ENCODE measurements at regions not wholly inside any gene's neighbourhood (a gene's known extent, or its start where the extent isn't known, plus 50 kb on each side); places are given as distances from the start of the nearest gene placed in this dataset.
"Not testable (repeated sequence)": the region's sequence is repeated elsewhere in the genome, so short reads cannot be mapped to it uniquely, and the experiment has no call there.

DNA sequence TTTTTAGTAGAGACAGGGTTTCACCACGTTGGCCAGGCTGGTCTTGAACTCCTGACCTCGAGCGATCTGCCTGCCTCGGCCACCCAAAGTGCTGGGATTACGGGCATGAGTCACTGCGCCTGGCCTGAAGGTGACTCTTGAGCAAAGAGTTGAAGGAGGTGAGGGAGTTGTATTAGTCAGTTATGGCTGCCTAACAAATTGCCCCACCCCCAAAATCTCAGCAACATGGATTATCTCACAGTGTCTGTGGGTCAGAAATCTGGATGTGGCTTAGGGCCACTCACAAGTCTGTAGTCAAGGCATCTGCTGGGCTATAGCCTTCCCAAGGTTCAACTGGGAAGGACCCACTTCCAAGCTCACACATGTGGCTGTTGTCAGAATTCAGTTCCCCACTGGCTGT is 52.8 kb upstream of the ADGRE5 start:
- TF ChIP-seq, protein P1, sequence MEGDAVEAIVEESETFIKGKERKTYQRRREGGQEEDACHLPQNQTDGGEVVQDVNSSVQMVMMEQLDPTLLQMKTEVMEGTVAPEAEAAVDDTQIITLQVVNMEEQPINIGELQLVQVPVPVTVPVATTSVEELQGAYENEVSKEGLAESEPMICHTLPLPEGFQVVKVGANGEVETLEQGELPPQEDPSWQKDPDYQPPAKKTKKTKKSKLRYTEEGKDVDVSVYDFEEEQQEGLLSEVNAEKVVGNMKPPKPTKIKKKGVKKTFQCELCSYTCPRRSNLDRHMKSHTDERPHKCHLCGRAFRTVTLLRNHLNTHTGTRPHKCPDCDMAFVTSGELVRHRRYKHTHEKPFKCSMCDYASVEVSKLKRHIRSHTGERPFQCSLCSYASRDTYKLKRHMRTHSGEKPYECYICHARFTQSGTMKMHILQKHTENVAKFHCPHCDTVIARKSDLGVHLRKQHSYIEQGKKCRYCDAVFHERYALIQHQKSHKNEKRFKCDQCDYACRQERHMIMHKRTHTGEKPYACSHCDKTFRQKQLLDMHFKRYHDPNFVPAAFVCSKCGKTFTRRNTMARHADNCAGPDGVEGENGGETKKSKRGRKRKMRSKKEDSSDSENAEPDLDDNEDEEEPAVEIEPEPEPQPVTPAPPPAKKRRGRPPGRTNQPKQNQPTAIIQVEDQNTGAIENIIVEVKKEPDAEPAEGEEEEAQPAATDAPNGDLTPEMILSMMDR (IDR thresholded peaks at IDR 0.05) = no peak
- Histone ChIP-seq H3K4me3 (no peak overlapping the region), H3K27ac (no peak overlapping the region)
- no peak for DNase-seq (ENCODE audit: low spot score)

DNA sequence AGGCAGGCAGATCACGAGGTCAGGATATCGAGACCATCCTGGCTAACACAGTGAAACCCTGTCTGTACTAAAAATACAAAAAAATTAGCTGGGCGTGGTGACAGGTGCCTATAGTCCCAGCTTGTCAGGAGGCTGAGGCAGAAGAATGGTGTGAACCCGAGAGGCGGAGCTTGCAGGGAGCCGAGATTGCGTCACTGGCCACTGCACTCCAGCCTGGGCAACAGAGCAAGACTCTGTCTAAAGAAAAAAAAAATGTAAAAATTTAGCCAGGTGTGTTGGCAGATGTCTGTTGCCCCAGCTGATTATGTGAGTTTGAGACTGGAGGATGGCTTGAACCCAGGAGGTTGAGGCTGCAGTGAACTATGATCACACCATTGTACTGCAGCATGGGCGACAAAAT is 54.2 kb upstream of the ADGRE5 start:
- not testable (repeated sequence) for DNase-seq (ENCODE audit: low spot score); H3K4me3 ChIP-seq

DNA sequence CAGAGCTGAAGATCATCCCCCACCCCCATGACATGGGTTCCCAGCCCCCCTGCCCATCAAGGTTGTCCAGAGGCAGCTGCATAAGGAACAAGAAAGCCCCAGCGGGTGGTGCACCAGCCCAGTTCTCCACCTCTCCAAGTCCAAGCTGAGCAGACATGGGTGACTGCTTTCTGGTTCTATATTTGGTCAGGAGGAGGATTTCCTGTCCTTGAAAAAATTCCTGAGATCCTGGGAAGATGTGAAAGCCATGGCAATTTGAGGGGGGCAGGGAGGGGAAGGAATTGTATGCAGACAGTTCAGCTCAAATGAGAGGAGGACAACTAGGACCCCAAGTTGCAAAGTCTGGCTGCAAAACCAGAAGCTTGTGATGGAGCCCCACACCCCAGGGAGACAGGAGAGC is 55.4 kb upstream of the ADGRE5 start:
- no peak for DNase-seq (ENCODE audit: low spot score)
- no peak overlapping the region for H3K27ac ChIP-seq
- TF ChIP-seq, protein P1 (IDR thresholded peaks at IDR 0.05) = no peak
- no peak overlapping the region for H3K4me3 ChIP-seq

More for the DNA sequence above, 54.2 kb upstream of the ADGRE5 start:
- not testable (repeated sequence) for H3K27ac ChIP-seq

DNA sequence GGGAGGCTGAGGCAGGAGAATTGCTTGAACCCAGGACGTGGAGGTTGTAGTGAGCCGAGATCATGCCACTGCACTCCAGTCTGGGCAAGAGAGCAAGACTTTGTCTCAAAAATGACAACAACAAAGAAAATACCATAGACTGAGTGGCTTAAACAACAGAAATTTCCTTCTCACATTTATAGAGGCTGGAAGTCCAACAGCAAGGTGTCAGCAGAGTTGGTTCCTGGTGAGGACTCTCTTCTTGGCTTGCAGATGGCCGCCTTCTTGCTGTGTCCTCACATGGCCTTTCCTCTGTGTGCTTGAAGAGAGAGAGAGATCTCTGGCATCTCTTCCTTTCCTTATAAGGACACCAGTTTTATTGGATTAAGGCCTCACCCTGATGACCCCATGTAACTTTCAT is 56.1 kb upstream of the ADGRE5 start:
- H3K27ac ChIP-seq = no peak overlapping the region
- TF ChIP-seq, protein P1 (IDR thresholded peaks at IDR 0.05) = no peak
- no peak for DNase-seq (ENCODE audit: low spot score)

DNA sequence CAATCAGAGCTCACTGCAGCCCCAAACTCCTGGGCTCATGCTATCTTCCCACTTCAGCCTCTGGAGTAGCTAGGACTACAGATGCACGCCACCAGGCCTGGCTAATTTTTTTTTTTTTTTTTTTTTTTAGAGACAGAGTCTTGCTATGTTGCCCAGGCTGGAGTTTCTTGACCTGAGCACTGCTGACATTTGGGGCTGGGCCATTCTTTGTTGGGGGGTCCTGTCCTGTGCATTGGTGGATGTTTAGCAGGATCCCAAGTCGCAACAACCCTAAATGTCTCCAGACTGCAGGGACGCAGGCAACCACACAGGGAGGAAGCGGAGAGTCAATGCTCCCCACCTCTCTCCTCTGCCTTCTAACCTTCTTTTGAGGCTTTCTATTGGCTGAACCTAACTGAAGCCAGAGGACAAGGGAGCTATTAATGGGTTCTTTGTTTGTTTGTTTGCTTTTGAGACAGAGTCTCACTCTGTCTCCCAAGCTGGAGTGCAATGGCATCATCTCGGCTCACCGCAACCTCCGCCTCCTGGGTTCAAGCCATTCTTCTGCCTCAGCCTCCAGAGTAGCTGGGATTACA is 58.3 kb upstream of the ADGRE5 start:
- no peak overlapping the region for H3K4me3 ChIP-seq
- H3K27ac ChIP-seq = no peak overlapping the region
- DNase-seq (ENCODE audit: low spot score) = no peak
- TF ChIP-seq, protein P1 (IDR thresholded peaks at IDR 0.05) = no peak

More for the DNA sequence above, 56.1 kb upstream of the ADGRE5 start:
- H3K4me3 ChIP-seq = no peak overlapping the region

DNA sequence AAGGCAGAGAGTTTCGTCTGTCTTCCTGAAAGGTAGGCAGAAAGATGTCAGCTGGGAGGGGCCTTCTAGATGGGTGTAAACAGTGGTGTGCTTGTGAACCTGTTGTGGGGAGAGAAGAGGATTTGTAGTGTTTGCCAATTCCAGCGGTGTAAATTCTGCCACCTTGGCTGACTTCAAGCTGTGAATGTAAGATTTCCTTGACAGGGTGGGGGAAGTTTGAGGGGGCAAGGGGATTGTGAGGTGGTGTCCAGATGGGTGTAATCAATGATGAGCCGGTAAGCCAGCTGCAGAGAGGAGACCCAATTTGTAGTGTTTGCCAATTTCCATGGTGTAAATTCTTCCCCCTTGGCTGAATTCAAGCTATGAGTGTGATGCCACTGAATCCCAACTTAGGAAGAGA is 61.0 kb upstream of the ADGRE5 start:
- TF ChIP-seq, protein P1 (IDR thresholded peaks at IDR 0.05) = no peak
- DNase-seq (ENCODE audit: low spot score) = no peak
- Histone ChIP-seq H3K4me3 (no peak overlapping the region), H3K27ac (no peak overlapping the region)

DNA sequence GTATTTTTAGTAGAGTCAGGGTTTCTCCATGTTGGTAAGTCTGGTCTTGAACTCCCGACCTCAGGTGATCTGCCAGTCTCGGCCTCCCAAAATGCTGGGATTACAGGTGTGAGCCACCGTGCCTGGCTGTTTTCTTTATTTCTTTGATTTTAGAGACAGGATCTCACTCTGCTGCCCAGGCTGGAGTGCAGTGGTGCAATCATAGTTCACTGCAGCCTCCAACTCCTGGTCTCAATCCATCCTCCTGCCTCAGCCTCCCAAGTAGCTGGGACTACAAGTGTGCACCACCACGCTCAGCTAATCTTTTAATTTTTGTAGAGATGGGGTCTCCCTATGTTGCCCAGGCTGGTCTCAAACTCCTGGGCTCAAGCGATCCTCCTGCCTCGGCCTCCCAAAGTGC is 61.5 kb upstream of the ADGRE5 start:
- not testable (repeated sequence) for H3K27ac ChIP-seq; H3K4me3 ChIP-seq; DNase-seq (ENCODE audit: low spot score)

DNA sequence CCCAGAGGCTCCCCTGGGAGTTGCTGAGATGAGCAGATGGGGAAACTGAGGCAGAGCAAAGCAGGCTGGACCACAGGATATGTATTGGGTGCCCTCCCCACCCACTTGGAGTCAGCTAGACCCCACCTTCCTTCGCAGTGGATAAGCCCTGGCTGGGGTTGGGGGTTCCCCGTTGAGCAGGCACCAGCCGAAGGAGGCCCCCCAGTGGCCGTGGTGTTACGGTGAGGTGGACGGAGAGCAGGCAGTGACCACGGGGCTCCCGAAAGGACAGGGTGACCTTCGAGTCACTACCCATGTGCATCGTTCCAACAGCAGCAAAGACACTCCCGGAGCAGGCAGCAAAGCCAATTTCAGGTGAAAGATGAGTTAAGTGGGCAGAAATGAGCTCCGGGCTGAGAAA is 62.4 kb upstream of the ADGRE5 start:
- DNase-seq (ENCODE audit: low spot score) = no peak
- Histone ChIP-seq H3K4me3 (no peak overlapping the region), H3K27ac (no peak overlapping the region)
- TF ChIP-seq, protein P1 (IDR thresholded peaks at IDR 0.05) = no peak

Data from coronary artery (tissue), 2 donors.